IMR-90 (cell line): ENCODE measurements at regions not wholly inside any gene's neighbourhood (a gene's known extent, or its start where the extent isn't known, plus 50 kb on each side); places are given as distances from the start of the nearest gene placed in this dataset.

Experiments used
- ATAC-seq: fragments of 200-7000 bp; cut with Tn5 transposase; 2 replicates; pipeline ENCODE4 v1.9.1; 2020; ENCODE audit warnings: low read depth, mild to moderate bottlenecking, moderate library complexity
- BruUV-seq: library from RNA; stranded (reverse); fragments of 400-500 nt; replicated peaks from 2 replicates; lab custom pipeline; 2021; lab: Mats Ljungman, UMichigan
- CTCF ChIA-PET: fragments of 300-600 bp; formaldehyde crosslinking; extraction: SDS; loops from one replicate; lab custom pipeline; 2021; ENCODE audit warnings: antibody characterized with exemption; lab: Yijun Ruan, JAX
- POLR2A ChIA-PET: fragments of 300-600 bp; sonication (Branson Sonifier 250); formaldehyde crosslinking; loops from one replicate; lab custom pipeline; 2022; ENCODE audit warnings: antibody characterized with exemption; ENCODE audit not compliant: unreplicated experiment; lab: Charles Lee
- DNase-seq: peaks from one replicate; pipeline ENCODE4 v3.0.0; 2013
- H2AFZ ChIP-seq: replicated peaks from 2 replicates; pipeline ENCODE3; 2013; ENCODE audit warnings: low read length, mild to moderate bottlenecking; ENCODE audit not compliant: poor library complexity
- H2AK5ac ChIP-seq: 2 replicates; pipeline ENCODE4 v1.6.1; 2013; ENCODE audit warnings: low read depth, low read length, inconsistent platforms
- H2AK9ac ChIP-seq: replicated peaks from 2 replicates; pipeline ENCODE3; 2013; ENCODE audit warnings: mild to moderate bottlenecking, low read depth, low read length, moderate library complexity; ENCODE audit not compliant: poor library complexity
- H2BK120ac ChIP-seq: 2 replicates; pipeline ENCODE4 v1.6.1; 2013; ENCODE audit warnings: low read depth, low read length, inconsistent platforms
- H2BK15ac ChIP-seq: 3 replicates; pipeline ENCODE4 v1.6.1; 2013; ENCODE audit warnings: low read depth, low read length, inconsistent platforms
- H2BK20ac ChIP-seq: 2 replicates; pipeline ENCODE4 v1.6.1; 2013; ENCODE audit warnings: low read depth, mild to moderate bottlenecking, inconsistent platforms, low read length, moderate library complexity
- H2BK5ac ChIP-seq: 2 replicates; pipeline ENCODE4 v1.6.1; 2013; ENCODE audit warnings: mild to moderate bottlenecking, low read depth, low read length, inconsistent platforms; ENCODE audit not compliant: poor library complexity, severe bottlenecking
- H3K14ac ChIP-seq: replicated peaks from 2 replicates; pipeline ENCODE4 v1.6.1; 2013; ENCODE audit warnings: low read depth, low read length, inconsistent platforms
- H3K18ac ChIP-seq: 2 replicates; pipeline ENCODE4 v1.6.1; 2013; ENCODE audit warnings: low read depth, low read length, control low read depth
- H3K23ac ChIP-seq: 2 replicates; pipeline ENCODE4 v1.6.1; 2013; ENCODE audit warnings: low read depth, low read length, inconsistent platforms
- H3K27ac ChIP-seq: 2 replicates; pipeline ENCODE4 v1.5.1; 2013; ENCODE audit warnings: mild to moderate bottlenecking, control low read depth, low read length; ENCODE audit not compliant: insufficient read depth
- H3K27me3 ChIP-seq: 2 replicates; pipeline ENCODE4 v1.6.1; 2013; ENCODE audit warnings: low read length; ENCODE audit not compliant: control insufficient read depth, insufficient read depth
- H3K36me3 ChIP-seq: 2 replicates; pipeline ENCODE4 v1.6.1; 2013; ENCODE audit warnings: low read length, mixed read lengths; ENCODE audit not compliant: control insufficient read depth, insufficient read depth
- H3K4ac ChIP-seq: 2 replicates; pipeline ENCODE4 v1.6.1; 2013; ENCODE audit warnings: low read depth, low read length, inconsistent platforms
- H3K4me1 ChIP-seq: 2 replicates; pipeline ENCODE4 v1.6.1; 2013; ENCODE audit warnings: low read length, mixed read lengths; ENCODE audit not compliant: control insufficient read depth, insufficient read depth
- H3K4me2 ChIP-seq: 2 replicates; pipeline ENCODE4 v1.6.1; 2013; ENCODE audit warnings: low read depth, mild to moderate bottlenecking, control low read depth, low read length, moderate library complexity
- H3K4me3 ChIP-seq: 2 replicates; pipeline ENCODE4 v1.5.1; 2013; ENCODE audit warnings: low read depth, mild to moderate bottlenecking, control low read depth, low read length, moderate library complexity; ENCODE audit not compliant: insufficient read depth
- H3K56ac ChIP-seq: 2 replicates; pipeline ENCODE4 v1.6.1; 2013; ENCODE audit warnings: low read length, inconsistent platforms; ENCODE audit not compliant: insufficient read depth; ENCODE audit errors: extremely low read depth
- H3K79me1 ChIP-seq, 2 experiments: 2 replicates each; pipeline ENCODE4 v1.6.1; 2013; ENCODE audit warnings: low read length in 2 of 2, inconsistent platforms in 1 of 2, low read depth in 1 of 2
- H3K9ac ChIP-seq: 2 replicates; pipeline ENCODE4 v1.6.1; 2013; ENCODE audit warnings: low read depth, low read length, control low read depth
- H3K9me1 ChIP-seq: 2 replicates; pipeline ENCODE4 v1.6.1; 2013; ENCODE audit warnings: low read length, inconsistent platforms; ENCODE audit not compliant: insufficient read depth
- H3K9me3 ChIP-seq: 2 replicates; pipeline ENCODE4 v1.6.1; 2013; ENCODE audit warnings: low read length; ENCODE audit not compliant: control insufficient read depth, insufficient read depth
- H4K20me1 ChIP-seq: 2 replicates; pipeline ENCODE4 v1.6.1; 2013; ENCODE audit warnings: low read length, inconsistent platforms; ENCODE audit not compliant: insufficient read depth
- H4K5ac ChIP-seq: 2 replicates; pipeline ENCODE4 v1.6.1; 2013; ENCODE audit warnings: mild to moderate bottlenecking, low read depth, low read length, control low read depth
- H4K8ac ChIP-seq, 2 experiments: 2 replicates each; pipeline ENCODE4 v1.6.1; 2013; ENCODE audit warnings: low read depth in 2 of 2, low read length in 2 of 2, control low read depth in 1 of 2, inconsistent platforms in 1 of 2
- H4K91ac ChIP-seq: 2 replicates; pipeline ENCODE4 v1.6.1; 2013; ENCODE audit warnings: low read depth, low read length, inconsistent platforms; ENCODE audit not compliant: insufficient read depth
- BHLHE40 ChIP-seq: fragments of 150-350 bp; IDR thresholded peaks from 2 replicates; pipeline ENCODE4 v1.6.1; 2016; ENCODE audit warnings: mild to moderate bottlenecking, low read depth, low read length
- CEBPB ChIP-seq: IDR thresholded peaks from 2 replicates; pipeline ENCODE4 v1.6.1; 2012; ENCODE audit warnings: low read depth, low read length, improper control_type of control experiment
- CHD1 ChIP-seq: IDR thresholded peaks from 2 replicates; pipeline ENCODE4 v1.6.1; 2012; ENCODE audit warnings: low read depth, low read length, improper control_type of control experiment
- FOS ChIP-seq: fragments of 150-350 bp; IDR thresholded peaks from 2 replicates; pipeline ENCODE4 v1.6.1; 2016; ENCODE audit warnings: low read depth, low read length
- MAFK ChIP-seq: IDR thresholded peaks from 2 replicates; pipeline ENCODE4 v1.6.1; 2012; ENCODE audit warnings: low read depth, low read length, improper control_type of control experiment
- MAZ ChIP-seq: IDR thresholded peaks from 2 replicates; pipeline ENCODE4 v1.6.1; 2012; ENCODE audit warnings: low read depth, mild to moderate bottlenecking, low read length, improper control_type of control experiment, moderate library complexity, borderline replicate concordance
- MXI1 ChIP-seq: IDR thresholded peaks from 2 replicates; pipeline ENCODE4 v1.6.1; 2012; ENCODE audit warnings: low read depth, mild to moderate bottlenecking, low read length, moderate library complexity, borderline replicate concordance
- NFE2L2 ChIP-seq: fragments of 150-350 bp; IDR thresholded peaks from 2 replicates; pipeline ENCODE4 v1.6.1; 2016; ENCODE audit warnings: low read depth, mild to moderate bottlenecking, low read length
- POLR2A ChIP-seq: IDR thresholded peaks from 2 replicates; pipeline ENCODE4 v1.6.1; 2012; ENCODE audit warnings: mild to moderate bottlenecking, low read depth, low read length
- RAD21 ChIP-seq: IDR thresholded peaks from 2 replicates; pipeline ENCODE4 v1.6.1; 2012; ENCODE audit warnings: low read length, improper control_type of control experiment
- RCOR1 ChIP-seq: IDR thresholded peaks from 2 replicates; pipeline ENCODE4 v1.6.1; 2012; ENCODE audit warnings: mild to moderate bottlenecking, low read length, improper control_type of control experiment; ENCODE audit not compliant: insufficient replicate concordance
- RFX5 ChIP-seq: IDR thresholded peaks from 2 replicates; pipeline ENCODE4 v1.8.0; 2012; ENCODE audit warnings: low read depth, mild to moderate bottlenecking, low read length, moderate library complexity
- SMC3 ChIP-seq: fragments of 150-350 bp; IDR thresholded peaks from 2 replicates; pipeline ENCODE4 v1.6.1; 2016; ENCODE audit warnings: low read depth, mild to moderate bottlenecking, antibody characterized with exemption, low read length, moderate library complexity
- WGBS, 2 experiments: methylation state at CpG; one replicate each; pipeline versions ENCODE4 v1.1.5 to v1.1.7; 2013; ENCODE audit warnings: missing lambda C conversion rate in 2 of 2; ENCODE audit not compliant: insufficient read length in 1 of 2; ENCODE audit errors: extremely low coverage in 2 of 2; 5-methylcytosine and 5-hydroxymethylcytosine counted together
- dilution Hi-C: fragments of 300-500 bp; cut with HindIII; formaldehyde crosslinking; loops from one replicate; pipeline ENCODE4 v1.14.3; 2018; ENCODE audit warnings: low sequenced_read_pairs; ENCODE audit not compliant: unreplicated experiment
- in situ Hi-C: fragments of 300-500 bp; cut with MboI; formaldehyde crosslinking; loops from 3 replicates; pipeline ENCODE4 v1.14.3; 2019; ENCODE audit warnings: low sequenced_read_pairs, inconsistent platforms, mixed read lengths
- intact Hi-C: fragments of 100-400 bp; cut with micrococcal nuclease; formaldehyde crosslinking; loops from 2 replicates; pipeline ENCODE4 v1.10.0; 2022
- TF ChIP-seq, protein P1 (sequence below): fragments of 150-350 bp; IDR thresholded peaks from 2 replicates; pipeline ENCODE4 v1.6.1; 2016; ENCODE audit warnings: low read depth, mild to moderate bottlenecking, low read length, moderate library complexity, borderline replicate concordance
- TF ChIP-seq, protein P2 (sequence below): conservative IDR thresholded peaks from 2 replicates; pipeline ENCODE4 v1.5.1; 2012; ENCODE audit warnings: mild to moderate bottlenecking, low read depth, low read length, improper control_type of control experiment
- TF ChIP-seq, protein P3 (sequence below): fragments of 150-350 bp; IDR thresholded peaks from 2 replicates; pipeline ENCODE4 v1.6.1; 2017; ENCODE audit warnings: mild to moderate bottlenecking, antibody characterized with exemption, low read length, low read depth

DNA sequence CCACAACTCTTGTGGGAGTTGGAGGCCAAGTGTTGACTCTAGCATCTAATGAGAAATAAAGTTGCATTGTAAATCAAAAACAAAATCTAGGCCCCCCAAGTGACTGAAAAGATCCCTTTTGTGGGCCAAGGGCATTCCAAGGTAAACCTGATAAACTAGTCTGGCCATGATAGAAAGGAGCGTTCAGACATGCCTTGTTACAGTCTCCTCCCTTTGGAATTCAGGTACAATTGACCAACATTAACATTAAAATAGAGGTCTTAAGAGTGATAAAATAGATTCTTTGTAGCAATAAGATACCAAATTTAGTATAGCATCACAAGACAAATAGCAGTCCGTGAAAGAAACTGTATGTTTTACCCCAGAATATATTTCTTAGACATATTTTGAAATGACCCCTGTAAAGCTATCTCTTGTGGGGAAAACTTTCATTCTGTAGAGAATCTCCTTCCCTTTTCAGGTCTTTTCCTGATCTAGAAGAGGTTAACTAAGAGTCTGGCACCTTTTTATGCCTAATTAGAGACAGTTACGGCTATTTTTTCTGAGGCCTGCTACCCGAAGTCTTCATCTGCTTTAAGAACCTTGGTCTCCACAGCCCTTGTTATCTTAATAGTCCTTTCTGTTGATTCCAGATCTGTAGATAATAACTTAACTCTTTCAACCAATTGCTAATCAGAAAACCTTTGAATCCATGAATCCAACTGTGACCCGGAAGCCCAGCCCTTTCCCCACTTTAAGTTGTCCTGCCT is 495.4 kb upstream of the MMS22L start:
- CTCF ChIA-PET, result no interaction called here
- intact Hi-C loops (no loop called here), in situ Hi-C loops (no loop called here), dilution Hi-C loops (no loop called here)
- Histone ChIP-seq H3K4me2 (no peak overlapping the region), H2AK5ac (no peak overlapping the region), H2AK9ac (no peak overlapping the region), H3K18ac (no peak overlapping the region), H3K9me3 (no peaks in the 10 kb centered on the region), H4K8ac (no peak overlapping the region), H2BK120ac (no peak overlapping the region), H3K56ac (no peak overlapping the region), H3K36me3 (no peaks in the 10 kb centered on the region), H4K91ac (no peak overlapping the region), H3K4me3 (no peak overlapping the region), H4K20me1 (no peaks in the 10 kb centered on the region), H3K27me3 (no peaks in the 10 kb centered on the region), H2BK20ac (no peak overlapping the region), H3K27ac (no peak overlapping the region), H2AFZ (no peak overlapping the region), H3K9ac (no peak overlapping the region), H3K4ac (no peak overlapping the region), H3K14ac (no peak overlapping the region), H2BK15ac (no peak overlapping the region), H3K9me1 (no peaks in the 10 kb centered on the region), H4K5ac (no peak overlapping the region), H2BK5ac (no peak overlapping the region), H3K23ac (no peak overlapping the region), H3K4me1 (no peaks in the 10 kb centered on the region), H3K79me1 (no peaks in the 10 kb centered on the region)
- DNase-seq (no peak), ATAC-seq (no peak)
- POLR2A ChIA-PET, result no interaction called here
- no TSS peak for BruUV-seq
- WGBS, 2 experiments, result no CpG with 5 or more reads among the region's 5 CpGs
- no peak for TF ChIP-seq BHLHE40
- TF ChIP-seq MAFK, result no peak
- TF ChIP-seq RCOR1, result no peak
- TF ChIP-seq RAD21, result no peak
- no peak for TF ChIP-seq POLR2A
- no peak for TF ChIP-seq MXI1
- TF ChIP-seq, protein P1, sequence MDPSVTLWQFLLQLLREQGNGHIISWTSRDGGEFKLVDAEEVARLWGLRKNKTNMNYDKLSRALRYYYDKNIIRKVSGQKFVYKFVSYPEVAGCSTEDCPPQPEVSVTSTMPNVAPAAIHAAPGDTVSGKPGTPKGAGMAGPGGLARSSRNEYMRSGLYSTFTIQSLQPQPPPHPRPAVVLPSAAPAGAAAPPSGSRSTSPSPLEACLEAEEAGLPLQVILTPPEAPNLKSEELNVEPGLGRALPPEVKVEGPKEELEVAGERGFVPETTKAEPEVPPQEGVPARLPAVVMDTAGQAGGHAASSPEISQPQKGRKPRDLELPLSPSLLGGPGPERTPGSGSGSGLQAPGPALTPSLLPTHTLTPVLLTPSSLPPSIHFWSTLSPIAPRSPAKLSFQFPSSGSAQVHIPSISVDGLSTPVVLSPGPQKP, result no peak
- TF ChIP-seq FOS, result no peak
- TF ChIP-seq, protein P2, sequence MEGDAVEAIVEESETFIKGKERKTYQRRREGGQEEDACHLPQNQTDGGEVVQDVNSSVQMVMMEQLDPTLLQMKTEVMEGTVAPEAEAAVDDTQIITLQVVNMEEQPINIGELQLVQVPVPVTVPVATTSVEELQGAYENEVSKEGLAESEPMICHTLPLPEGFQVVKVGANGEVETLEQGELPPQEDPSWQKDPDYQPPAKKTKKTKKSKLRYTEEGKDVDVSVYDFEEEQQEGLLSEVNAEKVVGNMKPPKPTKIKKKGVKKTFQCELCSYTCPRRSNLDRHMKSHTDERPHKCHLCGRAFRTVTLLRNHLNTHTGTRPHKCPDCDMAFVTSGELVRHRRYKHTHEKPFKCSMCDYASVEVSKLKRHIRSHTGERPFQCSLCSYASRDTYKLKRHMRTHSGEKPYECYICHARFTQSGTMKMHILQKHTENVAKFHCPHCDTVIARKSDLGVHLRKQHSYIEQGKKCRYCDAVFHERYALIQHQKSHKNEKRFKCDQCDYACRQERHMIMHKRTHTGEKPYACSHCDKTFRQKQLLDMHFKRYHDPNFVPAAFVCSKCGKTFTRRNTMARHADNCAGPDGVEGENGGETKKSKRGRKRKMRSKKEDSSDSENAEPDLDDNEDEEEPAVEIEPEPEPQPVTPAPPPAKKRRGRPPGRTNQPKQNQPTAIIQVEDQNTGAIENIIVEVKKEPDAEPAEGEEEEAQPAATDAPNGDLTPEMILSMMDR, result no peak
- no peak for TF ChIP-seq CEBPB
- TF ChIP-seq, protein P3, sequence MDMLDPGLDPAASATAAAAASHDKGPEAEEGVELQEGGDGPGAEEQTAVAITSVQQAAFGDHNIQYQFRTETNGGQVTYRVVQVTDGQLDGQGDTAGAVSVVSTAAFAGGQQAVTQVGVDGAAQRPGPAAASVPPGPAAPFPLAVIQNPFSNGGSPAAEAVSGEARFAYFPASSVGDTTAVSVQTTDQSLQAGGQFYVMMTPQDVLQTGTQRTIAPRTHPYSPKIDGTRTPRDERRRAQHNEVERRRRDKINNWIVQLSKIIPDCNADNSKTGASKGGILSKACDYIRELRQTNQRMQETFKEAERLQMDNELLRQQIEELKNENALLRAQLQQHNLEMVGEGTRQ, result no peak
- no peak for TF ChIP-seq RFX5
- TF ChIP-seq MAZ, result no peak
- no peak for TF ChIP-seq NFE2L2
- no peak for TF ChIP-seq SMC3
- TF ChIP-seq CHD1, result no peak
